Sigmoid colon (tissue), 4 donors: ENCODE measurements at regions not wholly inside any gene's neighbourhood (a gene's known extent, or its start where the extent isn't known, plus 50 kb on each side); places are given as distances from the start of the nearest gene placed in this dataset.

Experiments used
- EP300 ChIP-seq, 4 donors: sonication (generic); formaldehyde crosslinking; IDR thresholded peaks; one replicate each; pipeline ENCODE4 v1.6.1; 2017; ENCODE audit warnings: antibody characterized with exemption in 4 of 4
- TF ChIP-seq, protein P1 (sequence below), 4 experiments: fragments of 450-650 bp in 3 of 4; fragments of 200-600 bp in 1 of 4; IDR thresholded peaks; one replicate each; pipeline ENCODE4 v1.5.1; 2016 to 2019; ENCODE audit warnings: antibody characterized with exemption in 4 of 4, mild to moderate bottlenecking in 3 of 4, moderate library complexity in 2 of 4

DNA sequence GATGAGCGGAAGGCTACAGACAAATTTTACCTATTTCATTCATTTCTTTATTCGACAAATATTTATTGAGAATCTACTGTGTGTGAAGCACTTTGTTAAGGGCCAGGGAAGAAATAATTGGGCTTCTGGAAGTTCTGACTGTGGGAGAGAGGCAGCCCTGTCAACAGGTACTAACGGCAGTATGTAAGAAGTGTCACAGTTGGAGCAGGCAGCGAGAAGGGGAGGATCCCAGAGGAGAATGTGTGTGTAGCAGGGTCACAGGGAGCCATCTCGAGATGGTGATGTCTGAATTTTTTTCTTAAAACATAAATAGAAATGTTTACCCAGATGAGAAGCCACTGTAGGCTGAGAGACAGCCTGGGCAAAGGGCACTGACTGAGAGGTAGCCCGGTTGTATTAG is 163.3 kb upstream of the SLC38A2 start:
- TF ChIP-seq EP300 (IDR thresholded peaks at IDR 0.05): no peak
- TF ChIP-seq, protein P1, sequence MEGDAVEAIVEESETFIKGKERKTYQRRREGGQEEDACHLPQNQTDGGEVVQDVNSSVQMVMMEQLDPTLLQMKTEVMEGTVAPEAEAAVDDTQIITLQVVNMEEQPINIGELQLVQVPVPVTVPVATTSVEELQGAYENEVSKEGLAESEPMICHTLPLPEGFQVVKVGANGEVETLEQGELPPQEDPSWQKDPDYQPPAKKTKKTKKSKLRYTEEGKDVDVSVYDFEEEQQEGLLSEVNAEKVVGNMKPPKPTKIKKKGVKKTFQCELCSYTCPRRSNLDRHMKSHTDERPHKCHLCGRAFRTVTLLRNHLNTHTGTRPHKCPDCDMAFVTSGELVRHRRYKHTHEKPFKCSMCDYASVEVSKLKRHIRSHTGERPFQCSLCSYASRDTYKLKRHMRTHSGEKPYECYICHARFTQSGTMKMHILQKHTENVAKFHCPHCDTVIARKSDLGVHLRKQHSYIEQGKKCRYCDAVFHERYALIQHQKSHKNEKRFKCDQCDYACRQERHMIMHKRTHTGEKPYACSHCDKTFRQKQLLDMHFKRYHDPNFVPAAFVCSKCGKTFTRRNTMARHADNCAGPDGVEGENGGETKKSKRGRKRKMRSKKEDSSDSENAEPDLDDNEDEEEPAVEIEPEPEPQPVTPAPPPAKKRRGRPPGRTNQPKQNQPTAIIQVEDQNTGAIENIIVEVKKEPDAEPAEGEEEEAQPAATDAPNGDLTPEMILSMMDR (IDR thresholded peaks at IDR 0.05): no peak
